GM23338 (cell line): ENCODE measurements at regions not wholly inside any gene's neighbourhood (a gene's known extent, or its start where the extent isn't known, plus 50 kb on each side); places are given as distances from the start of the nearest gene placed in this dataset.

Experiments used
- ATAC-seq: fragments of 200-7000 bp; cut with Tn5 transposase; 3 replicates; pipeline ENCODE4 v1.9.1; 2020
- DNase-seq: peaks from one replicate; pipeline ENCODE4 v3.0.0-alpha.2; 2015; ENCODE audit warnings: low spot score
- H2AFZ ChIP-seq: fragments of 200-600 bp; sonication (generic); 2 replicates; pipeline ENCODE4 v1.8.0; 2016; ENCODE audit warnings: antibody characterized with exemption, mild to moderate bottlenecking, moderate library complexity
- H3F3A ChIP-seq: fragments of 200-600 bp; sonication (generic); replicated peaks from 2 replicates; pipeline ENCODE4 v1.8.0; 2017; ENCODE audit warnings: antibody characterized with exemption, mixed run types, low read depth
- H3K27ac ChIP-seq: fragments of 200-600 bp; sonication (generic); 2 replicates; pipeline ENCODE4 v1.6.1; 2016; ENCODE audit warnings: low read depth
- H3K27me3 ChIP-seq: fragments of 200-600 bp; sonication (generic); 2 replicates; pipeline ENCODE4 v1.8.0; 2016; ENCODE audit warnings: mild to moderate bottlenecking, mixed run types, moderate library complexity; ENCODE audit not compliant: insufficient read depth
- H3K36me3 ChIP-seq: fragments of 200-600 bp; sonication (generic); 2 replicates; pipeline ENCODE4 v1.8.0; 2016; ENCODE audit warnings: mild to moderate bottlenecking; ENCODE audit not compliant: insufficient read depth
- H3K4me1 ChIP-seq: fragments of 200-600 bp; sonication (generic); 2 replicates; pipeline ENCODE4 v1.8.0; 2016; ENCODE audit warnings: mild to moderate bottlenecking, moderate library complexity; ENCODE audit not compliant: insufficient read depth
- H3K4me2 ChIP-seq: fragments of 200-600 bp; sonication (generic); 2 replicates; pipeline ENCODE4 v1.7.1; 2017; ENCODE audit warnings: mixed run types
- H3K4me3 ChIP-seq: fragments of 200-600 bp; sonication (generic); 2 replicates; pipeline ENCODE4 v1.6.1; 2016; ENCODE audit warnings: mixed run types
- H3K79me2 ChIP-seq: fragments of 200-600 bp; sonication (generic); replicated peaks from 2 replicates; pipeline ENCODE4 v1.8.0; 2017; ENCODE audit warnings: mild to moderate bottlenecking; ENCODE audit not compliant: insufficient read depth
- H3K9me2 ChIP-seq: fragments of 200-600 bp; sonication (generic); 2 replicates; pipeline ENCODE4 v1.8.0; 2017; ENCODE audit not compliant: insufficient read depth
- H4K20me1 ChIP-seq: fragments of 200-600 bp; sonication (generic); replicated peaks from 2 replicates; pipeline ENCODE4 v1.8.0; 2017; ENCODE audit warnings: mild to moderate bottlenecking; ENCODE audit not compliant: insufficient read depth
- H3K27ac Mint-ChIP-seq: 2 replicates; pipeline ENCODE4 v1.8.0; 2020; ENCODE audit warnings: inconsistent platforms, mild to moderate bottlenecking, moderate library complexity, mixed read lengths
- H3K27me3 Mint-ChIP-seq: 3 replicates; pipeline ENCODE4 v1.8.0; 2022; ENCODE audit warnings: low read depth, mild to moderate bottlenecking, moderate library complexity, mixed read lengths, inconsistent platforms; ENCODE audit not compliant: insufficient read depth, poor library complexity
- H3K36me3 Mint-ChIP-seq: 3 replicates; pipeline ENCODE4 v1.8.0; 2021; ENCODE audit warnings: low read depth, mild to moderate bottlenecking, inconsistent platforms, moderate library complexity, mixed read lengths
- H3K4me1 Mint-ChIP-seq: 3 replicates; pipeline ENCODE4 v1.8.0; 2020; ENCODE audit warnings: mild to moderate bottlenecking, inconsistent platforms, mixed read lengths
- H3K4me3 Mint-ChIP-seq: 3 replicates; pipeline ENCODE4 v1.8.0; 2021; ENCODE audit warnings: moderate library complexity, mild to moderate bottlenecking, inconsistent platforms, mixed read lengths
- H3K9me3 Mint-ChIP-seq: 3 replicates; pipeline ENCODE4 v1.8.0; 2020; ENCODE audit warnings: moderate library complexity, mild to moderate bottlenecking, inconsistent platforms, mixed read lengths
- CREB1 ChIP-seq: fragments of 250-450 bp; sonication (Bioruptor Pico); IDR thresholded peaks from 2 replicates; pipeline ENCODE4 v1.5.0; 2020; ENCODE audit warnings: low read depth, mild to moderate bottlenecking, moderate library complexity
- EZH2 ChIP-seq: fragments of 200-600 bp; sonication (generic); IDR thresholded peaks from one replicate; pipeline ENCODE4 v1.8.0; 2017; ENCODE audit warnings: antibody characterized with exemption, mild to moderate bottlenecking, low read depth; ENCODE audit not compliant: unreplicated experiment
- EZH2phosphoT487 ChIP-seq: fragments of 200-600 bp; sonication (generic); IDR thresholded peaks from one replicate; pipeline ENCODE4 v1.8.1; 2018; ENCODE audit warnings: antibody characterized with exemption; ENCODE audit not compliant: unreplicated experiment
- JUNB ChIP-seq: IDR thresholded peaks from one replicate; pipeline ENCODE4 v1.6.1; 2016; ENCODE audit warnings: antibody characterized with exemption; ENCODE audit not compliant: unreplicated experiment
- NANOG ChIP-seq: IDR thresholded peaks from 2 replicates; pipeline ENCODE4 v1.6.1; 2016; ENCODE audit warnings: antibody characterized with exemption, borderline replicate concordance
- POLR2AphosphoS5 ChIP-seq: IDR thresholded peaks from 2 replicates; pipeline ENCODE4 v1.6.1; 2016; ENCODE audit warnings: antibody characterized with exemption, low read depth
- ZNF114 ChIP-seq: fragments of 250-450 bp; sonication (Bioruptor Pico); IDR thresholded peaks from 2 replicates; pipeline ENCODE4 v1.5.0; 2020; ENCODE audit warnings: mild to moderate bottlenecking, moderate library complexity
- TF ChIP-seq, protein P1 (sequence below): IDR thresholded peaks from 2 replicates; pipeline ENCODE4 v1.6.1; 2016; ENCODE audit warnings: antibody characterized with exemption
- TF ChIP-seq, protein P2 (sequence below): IDR thresholded peaks from one replicate; pipeline ENCODE4 v1.6.1; 2018; ENCODE audit warnings: antibody characterized with exemption; ENCODE audit not compliant: unreplicated experiment
- TF ChIP-seq, protein P3 (sequence below), 2 experiments: fragments of 200-600 bp in 1 of 2; sonication (generic) in 1 of 2; conservative IDR thresholded peaks; 2 replicates each; pipeline versions ENCODE4 v1.5.1 to v1.6.1; 2016 to 2017; ENCODE audit warnings: antibody characterized with exemption in 2 of 2, low read depth in 2 of 2, mild to moderate bottlenecking in 2 of 2, moderate library complexity in 1 of 2

DNA sequence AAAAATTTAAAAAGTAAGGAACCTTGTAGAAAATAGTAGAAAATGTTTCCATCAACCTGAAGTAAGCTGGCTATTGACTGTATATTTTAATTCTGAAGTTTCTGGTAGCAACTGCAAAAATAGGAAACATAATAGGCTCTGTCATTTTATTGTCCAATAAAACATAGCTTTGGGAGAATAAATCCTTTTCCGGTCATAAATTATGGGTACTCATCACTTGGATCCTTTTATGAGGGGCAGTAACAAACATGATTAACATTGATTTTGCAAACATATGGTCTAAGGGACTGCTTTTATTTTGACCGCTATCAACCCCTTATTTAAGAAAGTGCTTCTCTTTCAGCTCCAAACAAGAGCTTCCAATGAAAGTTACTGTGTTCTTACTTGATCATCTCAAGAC, 495.9 kb upstream of the ANKRD30A start (continued):
- TF ChIP-seq, protein P1, sequence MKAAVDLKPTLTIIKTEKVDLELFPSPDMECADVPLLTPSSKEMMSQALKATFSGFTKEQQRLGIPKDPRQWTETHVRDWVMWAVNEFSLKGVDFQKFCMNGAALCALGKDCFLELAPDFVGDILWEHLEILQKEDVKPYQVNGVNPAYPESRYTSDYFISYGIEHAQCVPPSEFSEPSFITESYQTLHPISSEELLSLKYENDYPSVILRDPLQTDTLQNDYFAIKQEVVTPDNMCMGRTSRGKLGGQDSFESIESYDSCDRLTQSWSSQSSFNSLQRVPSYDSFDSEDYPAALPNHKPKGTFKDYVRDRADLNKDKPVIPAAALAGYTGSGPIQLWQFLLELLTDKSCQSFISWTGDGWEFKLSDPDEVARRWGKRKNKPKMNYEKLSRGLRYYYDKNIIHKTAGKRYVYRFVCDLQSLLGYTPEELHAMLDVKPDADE: no peak
- TF ChIP-seq JUNB: no peak
- TF ChIP-seq, protein P2, sequence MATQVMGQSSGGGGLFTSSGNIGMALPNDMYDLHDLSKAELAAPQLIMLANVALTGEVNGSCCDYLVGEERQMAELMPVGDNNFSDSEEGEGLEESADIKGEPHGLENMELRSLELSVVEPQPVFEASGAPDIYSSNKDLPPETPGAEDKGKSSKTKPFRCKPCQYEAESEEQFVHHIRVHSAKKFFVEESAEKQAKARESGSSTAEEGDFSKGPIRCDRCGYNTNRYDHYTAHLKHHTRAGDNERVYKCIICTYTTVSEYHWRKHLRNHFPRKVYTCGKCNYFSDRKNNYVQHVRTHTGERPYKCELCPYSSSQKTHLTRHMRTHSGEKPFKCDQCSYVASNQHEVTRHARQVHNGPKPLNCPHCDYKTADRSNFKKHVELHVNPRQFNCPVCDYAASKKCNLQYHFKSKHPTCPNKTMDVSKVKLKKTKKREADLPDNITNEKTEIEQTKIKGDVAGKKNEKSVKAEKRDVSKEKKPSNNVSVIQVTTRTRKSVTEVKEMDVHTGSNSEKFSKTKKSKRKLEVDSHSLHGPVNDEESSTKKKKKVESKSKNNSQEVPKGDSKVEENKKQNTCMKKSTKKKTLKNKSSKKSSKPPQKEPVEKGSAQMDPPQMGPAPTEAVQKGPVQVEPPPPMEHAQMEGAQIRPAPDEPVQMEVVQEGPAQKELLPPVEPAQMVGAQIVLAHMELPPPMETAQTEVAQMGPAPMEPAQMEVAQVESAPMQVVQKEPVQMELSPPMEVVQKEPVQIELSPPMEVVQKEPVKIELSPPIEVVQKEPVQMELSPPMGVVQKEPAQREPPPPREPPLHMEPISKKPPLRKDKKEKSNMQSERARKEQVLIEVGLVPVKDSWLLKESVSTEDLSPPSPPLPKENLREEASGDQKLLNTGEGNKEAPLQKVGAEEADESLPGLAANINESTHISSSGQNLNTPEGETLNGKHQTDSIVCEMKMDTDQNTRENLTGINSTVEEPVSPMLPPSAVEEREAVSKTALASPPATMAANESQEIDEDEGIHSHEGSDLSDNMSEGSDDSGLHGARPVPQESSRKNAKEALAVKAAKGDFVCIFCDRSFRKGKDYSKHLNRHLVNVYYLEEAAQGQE: no peak
- TF ChIP-seq, protein P3, sequence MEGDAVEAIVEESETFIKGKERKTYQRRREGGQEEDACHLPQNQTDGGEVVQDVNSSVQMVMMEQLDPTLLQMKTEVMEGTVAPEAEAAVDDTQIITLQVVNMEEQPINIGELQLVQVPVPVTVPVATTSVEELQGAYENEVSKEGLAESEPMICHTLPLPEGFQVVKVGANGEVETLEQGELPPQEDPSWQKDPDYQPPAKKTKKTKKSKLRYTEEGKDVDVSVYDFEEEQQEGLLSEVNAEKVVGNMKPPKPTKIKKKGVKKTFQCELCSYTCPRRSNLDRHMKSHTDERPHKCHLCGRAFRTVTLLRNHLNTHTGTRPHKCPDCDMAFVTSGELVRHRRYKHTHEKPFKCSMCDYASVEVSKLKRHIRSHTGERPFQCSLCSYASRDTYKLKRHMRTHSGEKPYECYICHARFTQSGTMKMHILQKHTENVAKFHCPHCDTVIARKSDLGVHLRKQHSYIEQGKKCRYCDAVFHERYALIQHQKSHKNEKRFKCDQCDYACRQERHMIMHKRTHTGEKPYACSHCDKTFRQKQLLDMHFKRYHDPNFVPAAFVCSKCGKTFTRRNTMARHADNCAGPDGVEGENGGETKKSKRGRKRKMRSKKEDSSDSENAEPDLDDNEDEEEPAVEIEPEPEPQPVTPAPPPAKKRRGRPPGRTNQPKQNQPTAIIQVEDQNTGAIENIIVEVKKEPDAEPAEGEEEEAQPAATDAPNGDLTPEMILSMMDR (conservative IDR thresholded peaks at IDR 0.05; ENCODE audit: low read depth in 2 of 2): no peak
- TF ChIP-seq POLR2AphosphoS5: no peak
- TF ChIP-seq ZNF114 (CRISPR knock-in tag): no peak
- no peak for TF ChIP-seq EZH2phosphoT487
- no peak for TF ChIP-seq NANOG
- no peak for TF ChIP-seq CREB1 (CRISPR knock-in tag)
- no peak for TF ChIP-seq EZH2

DNA sequence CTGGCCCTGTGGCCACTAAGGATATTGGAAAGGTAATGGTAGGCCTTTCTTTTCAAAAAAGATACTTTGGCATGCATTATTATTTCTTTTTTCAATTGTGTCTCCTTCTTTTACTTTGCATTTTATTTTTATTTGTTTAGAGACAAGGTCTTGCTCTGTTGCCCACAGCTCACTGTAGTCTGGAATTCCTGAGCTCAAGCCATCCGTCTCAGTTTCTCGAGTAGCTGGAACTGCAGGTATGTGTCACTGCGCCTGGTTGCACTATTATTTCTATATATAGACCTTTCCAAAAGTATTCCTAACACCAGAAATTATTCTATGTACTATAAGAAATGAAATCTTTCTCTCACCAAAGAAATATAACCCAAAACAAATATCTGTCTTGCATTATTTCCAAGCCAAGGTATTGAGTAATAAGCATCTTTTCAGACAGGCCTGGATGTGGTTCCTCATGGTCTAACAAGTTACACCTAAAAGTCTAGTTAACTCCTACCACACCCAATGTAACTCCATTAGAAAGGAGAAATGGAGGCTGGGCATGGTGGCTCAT, 500.8 kb upstream of the ANKRD30A start:
- no peak for DNase-seq
- H3K9me3 Mint-ChIP-seq: no peaks in the 10 kb centered on the region; the same call in 1 of the 3 replicates
- H3K79me2 ChIP-seq: no peaks in the 10 kb centered on the region
- no peaks in the 10 kb centered on the region for H3K27me3 Mint-ChIP-seq
- no peak for ATAC-seq
- H3K4me1 Mint-ChIP-seq: no peaks in the 10 kb centered on the region
- no peak overlapping the region for H2AFZ ChIP-seq
- no peaks in the 10 kb centered on the region for H3K36me3 ChIP-seq
- no peak overlapping the region for H3K27ac Mint-ChIP-seq
- no peak overlapping the region for H3K27ac ChIP-seq
- H3K4me3 Mint-ChIP-seq: no peak overlapping the region
- no peak overlapping the region for H3K4me2 ChIP-seq
- H3K36me3 Mint-ChIP-seq: no peaks in the 10 kb centered on the region
- 0 out of 2 replicates have a peak, but pooled peaks cover 4% of the 10 kb centered on the region for H3K9me2 ChIP-seq
- no peaks in the 10 kb centered on the region for H3K27me3 ChIP-seq
- H3K4me1 ChIP-seq: no peaks in the 10 kb centered on the region; the same call in 1 of the 2 replicates
- H3F3A ChIP-seq: no peaks in the 10 kb centered on the region
- H3K4me3 ChIP-seq: no peak overlapping the region
- H4K20me1 ChIP-seq: no peaks in the 10 kb centered on the region
- no peak for TF ChIP-seq NANOG
- no peak for TF ChIP-seq ZNF114 (CRISPR knock-in tag)
- TF ChIP-seq EZH2phosphoT487: no peak
- TF ChIP-seq, protein P2: no peak
- TF ChIP-seq EZH2: no peak
- TF ChIP-seq, protein P1: no peak
- no peak for TF ChIP-seq CREB1 (CRISPR knock-in tag)
